Chondrocyte (in vitro differentiated cells): ENCODE measurements at regions not wholly inside any gene's neighbourhood (a gene's known extent, or its start where the extent isn't known, plus 50 kb on each side); places are given as distances from the start of the nearest gene placed in this dataset.

Experiments used
- DNase-seq: peaks from one replicate; pipeline ENCODE4 v3.0.0; 2021; ENCODE audit warnings: mixed read lengths, low spot score
- H3K27ac Mint-ChIP-seq: one replicate; pipeline ENCODE4 v1.8.0; 2021; ENCODE audit warnings: mild to moderate bottlenecking, moderate library complexity, mixed read lengths; ENCODE audit not compliant: unreplicated experiment
- H3K27me3 Mint-ChIP-seq: 2 replicates; pipeline ENCODE4 v1.8.0; 2021; ENCODE audit warnings: low read depth, mixed read lengths
- H3K36me3 Mint-ChIP-seq: 2 replicates; pipeline ENCODE4 v1.8.0; 2021; ENCODE audit warnings: low read depth, mixed read lengths
- H3K4me1 Mint-ChIP-seq: 2 replicates; pipeline ENCODE4 v1.8.0; 2021; ENCODE audit warnings: low read depth, mild to moderate bottlenecking, mixed read lengths
- H3K4me3 Mint-ChIP-seq: one replicate; pipeline ENCODE4 v1.8.0; 2021; ENCODE audit warnings: mild to moderate bottlenecking, moderate library complexity, mixed read lengths; ENCODE audit not compliant: unreplicated experiment
- H3K9me3 Mint-ChIP-seq: 2 replicates; pipeline ENCODE4 v1.8.0; 2021; ENCODE audit warnings: low read depth, mixed read lengths
- CTCF ChIP-seq: fragments of 200-600 bp; sonication (generic); IDR thresholded peaks from 2 replicates; pipeline ENCODE4 v1.5.0; 2021; ENCODE audit warnings: antibody characterized with exemption, mild to moderate bottlenecking, moderate library complexity

- peaks cover 6% of the 10 kb centered on the region for H3K4me1 Mint-ChIP-seq
- no peak for TF ChIP-seq CTCF
- DNase-seq: no peak
- no peak overlapping the region for H3K27ac Mint-ChIP-seq
- H3K27me3 Mint-ChIP-seq: peaks cover 14% of the 10 kb centered on the region
- no peaks in the 10 kb centered on the region for H3K9me3 Mint-ChIP-seq
- no peaks in the 10 kb centered on the region for H3K36me3 Mint-ChIP-seq
- no peak overlapping the region for H3K4me3 Mint-ChIP-seq
Measured at GRCh38 chr4:74524985-74525384, 80.0 kb downstream of the AREG start.

GRCh38 chr4:74527049-74527448 is 82.1 kb downstream of the AREG start:
- H3K36me3 Mint-ChIP-seq: no peaks in the 10 kb centered on the region
- no peaks in the 10 kb centered on the region for H3K9me3 Mint-ChIP-seq
- peaks cover 11% of the 10 kb centered on the region for H3K4me1 Mint-ChIP-seq
- no peak overlapping the region for H3K4me3 Mint-ChIP-seq
- DNase-seq: no peak
- TF ChIP-seq CTCF: no peak
- no peak overlapping the region for H3K27ac Mint-ChIP-seq
- peaks cover 10% of the 10 kb centered on the region for H3K27me3 Mint-ChIP-seq

- Mint-ChIP-seq H3K4me3 (no peak overlapping the region), H3K4me1 (peaks cover 16% of the 10 kb centered on the region), H3K9me3 (no peaks in the 10 kb centered on the region), H3K27me3 (peaks cover 7% of the 10 kb centered on the region), H3K36me3 (no peaks in the 10 kb centered on the region), H3K27ac (no peak overlapping the region)
- no peak for DNase-seq
- no peak for TF ChIP-seq CTCF
Measured at GRCh38 chr4:74528178-74528577, 83.2 kb downstream of the AREG start.

GRCh38 chr4:74529284-74530041 is 84.5 kb downstream of the AREG start:
- H3K27ac Mint-ChIP-seq: no peak overlapping the region
- peaks cover 16% of the 10 kb centered on the region for H3K4me1 Mint-ChIP-seq
- H3K27me3 Mint-ChIP-seq: peaks cover 7% of the 10 kb centered on the region
- H3K9me3 Mint-ChIP-seq: no peaks in the 10 kb centered on the region
- DNase-seq: no peak
- no peaks in the 10 kb centered on the region for H3K36me3 Mint-ChIP-seq
- H3K4me3 Mint-ChIP-seq: no peak overlapping the region
- TF ChIP-seq CTCF: no peak

GRCh38 chr4:74531963-74532794 is 87.2 kb downstream of the AREG start:
- Mint-ChIP-seq H3K9me3 (no peaks in the 10 kb centered on the region), H3K27me3 (peaks cover 8% of the 10 kb centered on the region), H3K27ac (peak overlapping the region; percentile 95), H3K36me3 (no peaks in the 10 kb centered on the region), H3K4me3 (no peak overlapping the region), H3K4me1 (peaks cover 16% of the 10 kb centered on the region)
- TF ChIP-seq CTCF: peak; percentile 88
- no peak for DNase-seq
